Astrocyte (in vitro differentiated cells and primary cell): ENCODE measurements at regions not wholly inside any gene's neighbourhood (a gene's known extent, or its start where the extent isn't known, plus 50 kb on each side); places are given as distances from the start of the nearest gene placed in this dataset.

Source experiments
- EZH2 ChIP-seq: IDR thresholded peaks from 2 replicates; pipeline ENCODE4 v1.6.1; 2012; ENCODE audit warnings: mild to moderate bottlenecking, low read length, inconsistent platforms; ENCODE audit not compliant: insufficient read depth
- TF ChIP-seq, protein P1 (sequence below): IDR thresholded peaks from 2 replicates; pipeline ENCODE4 v1.5.1; 2011; ENCODE audit warnings: low read depth, mild to moderate bottlenecking, inconsistent platforms, low read length, moderate library complexity; ENCODE audit not compliant: insufficient read depth

DNA sequence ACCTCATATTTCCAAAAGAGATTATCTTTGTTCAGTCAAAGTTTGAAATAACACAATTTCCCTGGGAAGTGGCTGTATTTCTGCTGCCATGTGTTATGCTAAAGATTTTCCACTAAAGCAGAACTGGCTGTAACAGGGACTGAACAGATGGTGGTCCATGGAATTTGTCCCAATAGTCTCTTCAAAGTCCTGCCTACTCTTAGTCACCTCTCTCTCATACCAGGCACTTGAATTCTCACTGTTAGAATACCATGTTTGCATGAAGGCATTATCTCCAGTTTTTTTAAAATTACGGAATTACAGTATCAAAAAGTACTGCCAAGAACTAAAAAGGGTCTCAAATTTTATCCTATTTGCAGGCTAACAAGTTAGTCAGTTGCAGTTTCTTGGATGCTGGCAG, 105.0 kb upstream of the HDDC2 start:
- TF ChIP-seq, protein P1, sequence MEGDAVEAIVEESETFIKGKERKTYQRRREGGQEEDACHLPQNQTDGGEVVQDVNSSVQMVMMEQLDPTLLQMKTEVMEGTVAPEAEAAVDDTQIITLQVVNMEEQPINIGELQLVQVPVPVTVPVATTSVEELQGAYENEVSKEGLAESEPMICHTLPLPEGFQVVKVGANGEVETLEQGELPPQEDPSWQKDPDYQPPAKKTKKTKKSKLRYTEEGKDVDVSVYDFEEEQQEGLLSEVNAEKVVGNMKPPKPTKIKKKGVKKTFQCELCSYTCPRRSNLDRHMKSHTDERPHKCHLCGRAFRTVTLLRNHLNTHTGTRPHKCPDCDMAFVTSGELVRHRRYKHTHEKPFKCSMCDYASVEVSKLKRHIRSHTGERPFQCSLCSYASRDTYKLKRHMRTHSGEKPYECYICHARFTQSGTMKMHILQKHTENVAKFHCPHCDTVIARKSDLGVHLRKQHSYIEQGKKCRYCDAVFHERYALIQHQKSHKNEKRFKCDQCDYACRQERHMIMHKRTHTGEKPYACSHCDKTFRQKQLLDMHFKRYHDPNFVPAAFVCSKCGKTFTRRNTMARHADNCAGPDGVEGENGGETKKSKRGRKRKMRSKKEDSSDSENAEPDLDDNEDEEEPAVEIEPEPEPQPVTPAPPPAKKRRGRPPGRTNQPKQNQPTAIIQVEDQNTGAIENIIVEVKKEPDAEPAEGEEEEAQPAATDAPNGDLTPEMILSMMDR: no peak
- no peak for TF ChIP-seq EZH2
